HG03025 (cell line): ENCODE measurements at regions not wholly inside any gene's neighbourhood (a gene's known extent, or its start where the extent isn't known, plus 50 kb on each side); places are given as distances from the start of the nearest gene placed in this dataset.
"Not testable (repeated sequence)": the region's sequence is repeated elsewhere in the genome, so short reads cannot be mapped to it uniquely, and the experiment has no call there.

Experiments used
- ATAC-seq: cut with Tn5 transposase; IDR thresholded peaks from one replicate; pipeline ENCODE4 v1.9.1; 2021; ENCODE audit warnings: mild to moderate bottlenecking, moderate library complexity; ENCODE audit not compliant: unreplicated experiment, low FRiP score

GRCh38 chr6:23663096-23663495, 462.9 kb upstream of the NRSN1 start:
- no peak for ATAC-seq

GRCh38 chr6:23663652-23664051, 462.4 kb upstream of the NRSN1 start:
- ATAC-seq = no peak

GRCh38 chr6:23665911-23666310, 460.1 kb upstream of the NRSN1 start:
- ATAC-seq = not testable (repeated sequence)

- no peak for ATAC-seq
Observed at GRCh38 chr6:23672737-23673136, 453.3 kb upstream of the NRSN1 start.

- ATAC-seq = no peak
Observed at GRCh38 chr6:23678626-23679025, 447.4 kb upstream of the NRSN1 start.

GRCh38 chr6:23681743-23682142, 444.3 kb upstream of the NRSN1 start:
- ATAC-seq = no peak

GRCh38 chr6:23688650-23689049, 437.4 kb upstream of the NRSN1 start:
- ATAC-seq = no peak

- ATAC-seq = no peak
Observed at GRCh38 chr6:23690453-23691049, 435.5 kb upstream of the NRSN1 start.

- no peak for ATAC-seq
Observed at GRCh38 chr6:23692184-23692583, 433.8 kb upstream of the NRSN1 start.

GRCh38 chr6:23696992-23697391, 429.0 kb upstream of the NRSN1 start:
- ATAC-seq = no peak

GRCh38 chr6:23704479-23705052, 421.4 kb upstream of the NRSN1 start:
- ATAC-seq = no peak

GRCh38 chr6:23705697-23706096, 420.3 kb upstream of the NRSN1 start:
- no peak for ATAC-seq

- no peak for ATAC-seq
Observed at GRCh38 chr6:23712756-23713155, 413.3 kb upstream of the NRSN1 start.

- ATAC-seq = no peak
Observed at GRCh38 chr6:23713211-23713610, 412.8 kb upstream of the NRSN1 start.

GRCh38 chr6:23728707-23729106, 397.3 kb upstream of the NRSN1 start:
- no peak for ATAC-seq

GRCh38 chr6:23731609-23732008, 394.4 kb upstream of the NRSN1 start:
- ATAC-seq = no peak

GRCh38 chr6:23732521-23732920, 393.5 kb upstream of the NRSN1 start:
- no peak for ATAC-seq

GRCh38 chr6:23735151-23735550, 390.9 kb upstream of the NRSN1 start:
- ATAC-seq = no peak

- no peak for ATAC-seq
Observed at GRCh38 chr6:23736577-23736976, 389.4 kb upstream of the NRSN1 start.

GRCh38 chr6:23747239-23747638, 378.8 kb upstream of the NRSN1 start:
- ATAC-seq = no peak

GRCh38 chr6:23752414-23752813, 373.6 kb upstream of the NRSN1 start:
- no peak for ATAC-seq

GRCh38 chr6:23754197-23754596, 371.8 kb upstream of the NRSN1 start:
- ATAC-seq = no peak

GRCh38 chr6:23775127-23775526, 350.9 kb upstream of the NRSN1 start:
- ATAC-seq = no peak
